ENCODE measurements at regions not wholly inside any gene's neighbourhood (a gene's known extent, or its start where the extent isn't known, plus 50 kb on each side); places are given as distances from the start of the nearest gene placed in this dataset.

GRCh38 chr3:127485396-127486170 lies 105.0 kb downstream of the TPRA1 start:
- WGBS (ENCODE audit: low lambda C conversion rate) = 81% methylated on average over 7 of the region's 8 CpGs
- H3K9ac ChIP-seq = no peak overlapping the region
- H3K9me2 ChIP-seq = no peaks in the 10 kb centered on the region
- POLR2A ChIA-PET = interaction anchor here (0.6 kb wide), 1 partner anchor 35 kb away, joined by 3 read pairs; no protein-coding TSS in a partner anchor
- no peaks in the 10 kb centered on the region for H3K27me3 ChIP-seq (ENCODE audit: insufficient read depth)
- H3K9me3 ChIP-seq = no peaks in the 10 kb centered on the region
- no peak overlapping the region for H2AFZ ChIP-seq (ENCODE audit: low read depth)
- no peak overlapping the region for H3K4me3 ChIP-seq (ENCODE audit: low read depth in 2 of 2, low read length in 1 of 2)
- H3K36me3 ChIP-seq (replicated peaks in 1 of 2; ENCODE audit: control insufficient read depth in 1 of 2, insufficient read depth in 2 of 2, low read length in 1 of 2) = no peaks in the 10 kb centered on the region
- no peaks in the 10 kb centered on the region for H4K20me1 ChIP-seq (ENCODE audit: insufficient read depth)
- H3F3A ChIP-seq (replicated peaks; ENCODE audit: insufficient read depth) = no peaks in the 10 kb centered on the region
- CTCF ChIA-PET = interaction anchor here (0.9 kb wide), 1 partner anchor 808 kb away, joined by 3 read pairs; no protein-coding TSS in a partner anchor
- DNase-seq = no peak
- no peaks in the 10 kb centered on the region for H3K79me2 ChIP-seq (ENCODE audit: insufficient read depth)
- TF ChIP-seq ZBTB33 (IDR thresholded peaks at IDR 0.05; ENCODE audit: borderline replicate concordance, low read depth) (no peak), JUND (IDR thresholded peaks at IDR 0.05) (no peak), FOXM1 (IDR thresholded peaks at IDR 0.05; ENCODE audit: low read depth) (no peak), YY1 (IDR thresholded peaks at IDR 0.05; ENCODE audit: low read depth) (no peak), MEF2A (IDR thresholded peaks at IDR 0.05; ENCODE audit: borderline replicate concordance, low read depth) (no peak), TEAD4 (IDR thresholded peaks at IDR 0.05; ENCODE audit: borderline replicate concordance, insufficient read depth) (no peak), GATA2 (CRISPR knock-in tag; IDR thresholded peaks at IDR 0.05) (no peak), RFX5 (IDR thresholded peaks at IDR 0.05; ENCODE audit: low read length) (no peak), CTCF (IDR thresholded peaks at IDR 0.05) (no peak), RCOR1 (IDR thresholded peaks at IDR 0.05; ENCODE audit: low read length) (no peak), TCF12 (IDR thresholded peaks at IDR 0.05) (no peak), TAF1 (IDR thresholded peaks at IDR 0.05; ENCODE audit: borderline replicate concordance, low read depth, low read length) (no peak)
- no peak overlapping the region for H3K4me2 ChIP-seq
- H3K4me1 ChIP-seq (ENCODE audit: control insufficient read depth in 1 of 2, insufficient read depth in 2 of 2, low read depth in 1 of 2, low read length in 1 of 2) = peaks cover 0 to 10% of the 10 kb centered on the region in 2 experiments; a peak in 1 of 4 replicates
- no peak overlapping the region for H3K27ac ChIP-seq (ENCODE audit: low read depth in 2 of 2, low read length in 1 of 2)

Measured in SK-N-SH (cell line).